ENCODE measurements at regions not wholly inside any gene's neighbourhood (a gene's known extent, or its start where the extent isn't known, plus 50 kb on each side); places are given as distances from the start of the nearest gene placed in this dataset.

DNA sequence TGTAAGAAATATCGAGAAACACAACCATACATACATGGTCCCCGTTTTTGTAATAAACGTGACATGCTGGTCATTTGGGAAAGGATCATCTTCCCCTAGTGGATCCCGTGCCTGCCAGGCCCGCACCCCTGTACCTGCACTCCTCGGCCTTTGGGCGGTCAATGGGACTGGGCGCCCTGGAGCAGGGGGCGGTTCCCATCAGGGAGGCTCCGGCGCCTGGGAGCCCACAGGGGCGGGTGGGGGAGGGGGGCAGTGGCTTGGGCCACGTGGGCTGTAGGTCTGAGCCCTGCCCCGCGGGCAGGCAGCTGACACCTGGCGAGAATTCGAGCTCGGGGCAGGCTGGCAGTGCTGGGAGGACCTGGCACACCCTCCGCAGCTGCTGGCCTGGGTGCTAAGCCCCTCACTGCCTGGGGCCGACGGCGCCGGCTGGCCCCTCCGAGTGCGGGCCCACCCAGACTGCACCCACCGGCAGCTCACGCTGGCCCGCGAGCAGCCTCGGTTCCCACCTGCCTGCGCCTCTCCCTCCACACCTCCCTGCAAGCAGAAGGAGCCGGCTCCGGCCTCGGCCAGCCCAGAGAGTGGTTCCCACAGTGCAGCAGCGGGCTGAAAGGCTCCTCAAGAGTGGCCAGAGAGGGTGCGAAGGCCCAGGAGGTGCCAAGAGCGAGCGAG, 361.6 kb upstream of the GRM3 start:
- WGBS, result 91% methylated on average over 38 of the region's 38 CpGs
- H3K9ac ChIP-seq (ENCODE audit: low read depth in 1 of 2, low read length in 2 of 2), result no peak overlapping the region
- H3K36me3 ChIP-seq (ENCODE audit: control insufficient read depth in 4 of 4, insufficient read depth in 3 of 4, low read depth in 1 of 4, low read length in 3 of 4), result no peaks in the 10 kb centered on the region
- H3K9me3 ChIP-seq (ENCODE audit: control insufficient read depth in 4 of 4, low read length in 3 of 4), result no peaks in the 10 kb centered on the region
- TF ChIP-seq NR2F2 (IDR thresholded peaks at IDR 0.05), result no peak
- no peak for TF ChIP-seq EGR1 (IDR thresholded peaks at IDR 0.05; ENCODE audit: low read depth in 2 of 2)
- no peak for TF ChIP-seq HNF4G (IDR thresholded peaks at IDR 0.05)
- TF ChIP-seq, protein P1, sequence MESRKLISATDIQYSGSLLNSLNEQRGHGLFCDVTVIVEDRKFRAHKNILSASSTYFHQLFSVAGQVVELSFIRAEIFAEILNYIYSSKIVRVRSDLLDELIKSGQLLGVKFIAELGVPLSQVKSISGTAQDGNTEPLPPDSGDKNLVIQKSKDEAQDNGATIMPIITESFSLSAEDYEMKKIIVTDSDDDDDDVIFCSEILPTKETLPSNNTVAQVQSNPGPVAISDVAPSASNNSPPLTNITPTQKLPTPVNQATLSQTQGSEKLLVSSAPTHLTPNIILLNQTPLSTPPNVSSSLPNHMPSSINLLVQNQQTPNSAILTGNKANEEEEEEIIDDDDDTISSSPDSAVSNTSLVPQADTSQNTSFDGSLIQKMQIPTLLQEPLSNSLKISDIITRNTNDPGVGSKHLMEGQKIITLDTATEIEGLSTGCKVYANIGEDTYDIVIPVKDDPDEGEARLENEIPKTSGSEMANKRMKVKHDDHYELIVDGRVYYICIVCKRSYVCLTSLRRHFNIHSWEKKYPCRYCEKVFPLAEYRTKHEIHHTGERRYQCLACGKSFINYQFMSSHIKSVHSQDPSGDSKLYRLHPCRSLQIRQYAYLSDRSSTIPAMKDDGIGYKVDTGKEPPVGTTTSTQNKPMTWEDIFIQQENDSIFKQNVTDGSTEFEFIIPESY (IDR thresholded peaks at IDR 0.05), result no peak
- TF ChIP-seq, protein P2, sequence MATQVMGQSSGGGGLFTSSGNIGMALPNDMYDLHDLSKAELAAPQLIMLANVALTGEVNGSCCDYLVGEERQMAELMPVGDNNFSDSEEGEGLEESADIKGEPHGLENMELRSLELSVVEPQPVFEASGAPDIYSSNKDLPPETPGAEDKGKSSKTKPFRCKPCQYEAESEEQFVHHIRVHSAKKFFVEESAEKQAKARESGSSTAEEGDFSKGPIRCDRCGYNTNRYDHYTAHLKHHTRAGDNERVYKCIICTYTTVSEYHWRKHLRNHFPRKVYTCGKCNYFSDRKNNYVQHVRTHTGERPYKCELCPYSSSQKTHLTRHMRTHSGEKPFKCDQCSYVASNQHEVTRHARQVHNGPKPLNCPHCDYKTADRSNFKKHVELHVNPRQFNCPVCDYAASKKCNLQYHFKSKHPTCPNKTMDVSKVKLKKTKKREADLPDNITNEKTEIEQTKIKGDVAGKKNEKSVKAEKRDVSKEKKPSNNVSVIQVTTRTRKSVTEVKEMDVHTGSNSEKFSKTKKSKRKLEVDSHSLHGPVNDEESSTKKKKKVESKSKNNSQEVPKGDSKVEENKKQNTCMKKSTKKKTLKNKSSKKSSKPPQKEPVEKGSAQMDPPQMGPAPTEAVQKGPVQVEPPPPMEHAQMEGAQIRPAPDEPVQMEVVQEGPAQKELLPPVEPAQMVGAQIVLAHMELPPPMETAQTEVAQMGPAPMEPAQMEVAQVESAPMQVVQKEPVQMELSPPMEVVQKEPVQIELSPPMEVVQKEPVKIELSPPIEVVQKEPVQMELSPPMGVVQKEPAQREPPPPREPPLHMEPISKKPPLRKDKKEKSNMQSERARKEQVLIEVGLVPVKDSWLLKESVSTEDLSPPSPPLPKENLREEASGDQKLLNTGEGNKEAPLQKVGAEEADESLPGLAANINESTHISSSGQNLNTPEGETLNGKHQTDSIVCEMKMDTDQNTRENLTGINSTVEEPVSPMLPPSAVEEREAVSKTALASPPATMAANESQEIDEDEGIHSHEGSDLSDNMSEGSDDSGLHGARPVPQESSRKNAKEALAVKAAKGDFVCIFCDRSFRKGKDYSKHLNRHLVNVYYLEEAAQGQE (IDR thresholded peaks at IDR 0.05), result no peak
- TF ChIP-seq, protein P3, sequence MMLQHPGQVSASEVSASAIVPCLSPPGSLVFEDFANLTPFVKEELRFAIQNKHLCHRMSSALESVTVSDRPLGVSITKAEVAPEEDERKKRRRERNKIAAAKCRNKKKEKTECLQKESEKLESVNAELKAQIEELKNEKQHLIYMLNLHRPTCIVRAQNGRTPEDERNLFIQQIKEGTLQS (IDR thresholded peaks at IDR 0.05), result no peak
- no peak overlapping the region for H3K4me3 ChIP-seq (ENCODE audit: low read depth in 1 of 3, low read length in 3 of 3)
- no peaks in the 10 kb centered on the region for H3K4me1 ChIP-seq (ENCODE audit: control insufficient read depth in 4 of 4, insufficient read depth in 4 of 4, low read length in 3 of 4)
- DNase-seq (ENCODE audit: low spot score), result no peak
- H3K27ac ChIP-seq (ENCODE audit: low read depth in 1 of 2, low read length in 2 of 2), result no peak overlapping the region
- H3K27me3 ChIP-seq (ENCODE audit: control insufficient read depth in 4 of 4, insufficient read depth in 4 of 4, low read length in 3 of 4), result no peaks in the 10 kb centered on the region

DNA sequence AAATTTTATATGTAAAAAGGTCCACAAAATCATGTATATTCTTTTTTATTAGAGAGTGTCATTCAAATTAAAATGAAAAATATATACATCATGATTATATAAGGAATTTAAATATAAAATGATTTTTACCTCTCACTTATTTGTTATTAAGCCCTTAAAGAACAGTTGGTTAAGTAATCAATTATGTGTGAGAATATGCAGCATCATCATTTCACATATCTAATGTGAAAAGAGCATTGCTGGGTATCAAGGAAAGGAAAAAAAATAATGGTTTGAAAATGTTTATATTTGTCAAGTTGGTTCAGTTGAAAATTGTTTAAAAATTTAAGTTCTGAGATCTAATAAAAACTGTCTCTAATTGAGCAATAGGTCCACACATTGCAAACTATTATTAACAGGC, 363.6 kb upstream of the GRM3 start:
- Histone ChIP-seq H3K9me3 (ENCODE audit: control insufficient read depth in 4 of 4, low read length in 3 of 4) (peaks cover 0 to 1% (median under 1%) of the 10 kb centered on the region in 4 donors), H3K9ac (ENCODE audit: low read depth in 1 of 2, low read length in 2 of 2) (no peak overlapping the region), H3K36me3 (ENCODE audit: control insufficient read depth in 4 of 4, insufficient read depth in 3 of 4, low read depth in 1 of 4, low read length in 3 of 4) (no peaks in the 10 kb centered on the region), H3K27me3 (ENCODE audit: control insufficient read depth in 4 of 4, insufficient read depth in 4 of 4, low read length in 3 of 4) (no peaks in the 10 kb centered on the region), H3K27ac (ENCODE audit: low read depth in 1 of 2, low read length in 2 of 2) (no peak overlapping the region), H3K4me3 (ENCODE audit: low read depth in 1 of 3, low read length in 3 of 3) (no peak overlapping the region), H3K4me1 (ENCODE audit: control insufficient read depth in 4 of 4, insufficient read depth in 4 of 4, low read length in 3 of 4) (no peaks in the 10 kb centered on the region)
- DNase-seq (ENCODE audit: low spot score), result no peak
- TF ChIP-seq, protein P2 (IDR thresholded peaks at IDR 0.05), result no peak
- TF ChIP-seq RAD21 (IDR thresholded peaks at IDR 0.05) (no peak), NR2F2 (IDR thresholded peaks at IDR 0.05) (no peak), HNF4A (conservative IDR thresholded peaks at IDR 0.05) (no peak), JUND (IDR thresholded peaks at IDR 0.05) (no peak), GABPA (IDR thresholded peaks at IDR 0.05 in 1 of 2, conservative IDR thresholded peaks at IDR 0.05 in 1 of 2) (no peak), YY1 (IDR thresholded peaks at IDR 0.05) (no peak), SP1 (IDR thresholded peaks at IDR 0.05) (no peak), RXRA (IDR thresholded peaks at IDR 0.05) (no peak)

Data from liver (tissue), 7 donors.